Activated B cell treated with CpG ODN at 0.5 μM for 24 hours (primary cell): ENCODE measurements at regions not wholly inside any gene's neighbourhood (a gene's known extent, or its start where the extent isn't known, plus 50 kb on each side); places are given as distances from the start of the nearest gene placed in this dataset.

Source experiments
- ATAC-seq: fragments of 200-7000 bp; cut with Tn5 transposase; one replicate; pipeline ENCODE4 v1.10.0; 2021; ENCODE audit warnings: low read depth, mild to moderate bottlenecking, moderate library complexity
- CTCF ChIA-PET: fragments of 350-600 bp; sonication (Branson Sonifier 250); formaldehyde crosslinking; loops from one replicate; lab custom pipeline; 2021; ENCODE audit warnings: antibody characterized with exemption; lab: Charles Lee
- POLR2A ChIA-PET: fragments of 350-600 bp; sonication (Branson Sonifier 250); formaldehyde crosslinking; loops from one replicate; lab custom pipeline; 2021; ENCODE audit warnings: antibody characterized with exemption; lab: Charles Lee
- DNase-seq: peaks from one replicate; pipeline ENCODE4 v3.0.0; 2022
- H3K27ac Mint-ChIP-seq: one replicate; pipeline ENCODE4 v1.8.0; 2020; ENCODE audit warnings: mixed read lengths
- H3K27me3 Mint-ChIP-seq: one replicate; pipeline ENCODE4 v1.8.0; 2021; ENCODE audit warnings: mixed read lengths
- H3K36me3 Mint-ChIP-seq: one replicate; pipeline ENCODE4 v1.8.0; 2021; ENCODE audit warnings: low read depth, mixed read lengths
- H3K4me1 Mint-ChIP-seq: one replicate; pipeline ENCODE4 v1.8.0; 2021; ENCODE audit warnings: mixed read lengths
- H3K4me3 Mint-ChIP-seq: one replicate; pipeline ENCODE4 v1.8.0; 2020; ENCODE audit warnings: mild to moderate bottlenecking, mixed read lengths
- H3K9me3 Mint-ChIP-seq: one replicate; pipeline ENCODE4 v1.8.0; 2020; ENCODE audit warnings: mixed read lengths
- CTCF ChIP-seq: fragments of 200-600 bp; IDR thresholded peaks from one replicate; pipeline ENCODE4 v1.8.0; 2022; ENCODE audit warnings: antibody characterized with exemption, mild to moderate bottlenecking
- intact Hi-C: fragments of 100-400 bp; cut with micrococcal nuclease; formaldehyde crosslinking; loops from one replicate; pipeline ENCODE4 v1.15.1; 2024

DNA sequence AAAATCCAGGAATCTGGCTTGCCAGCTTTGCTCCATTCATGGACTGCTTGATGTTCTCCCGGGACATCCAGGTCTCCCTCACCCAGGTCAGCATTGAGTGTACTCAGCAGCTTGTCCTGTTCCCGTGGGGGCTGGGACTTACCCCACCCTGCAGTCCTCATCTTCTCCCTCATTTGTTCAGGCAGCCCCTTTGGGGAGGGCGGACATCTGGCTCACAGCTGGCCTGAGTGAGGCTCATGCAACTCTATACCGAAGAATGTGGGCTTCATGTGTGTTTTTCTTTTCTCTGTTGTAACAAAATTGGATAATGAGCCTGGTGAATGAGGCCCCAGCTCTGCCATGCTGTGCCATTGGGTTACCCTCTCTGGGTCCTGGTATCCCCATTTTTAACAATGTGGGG is 227.7 kb upstream of the TENM4 start:
- ChIA-PET CTCF (no interaction called here), POLR2A (no interaction called here)
- Mint-ChIP-seq H3K27ac (no peak overlapping the region), H3K9me3 (no peaks in the 10 kb centered on the region), H3K4me1 (no peaks in the 10 kb centered on the region), H3K36me3 (no peaks in the 10 kb centered on the region), H3K27me3 (no peaks in the 10 kb centered on the region), H3K4me3 (no peak overlapping the region)
- DNase-seq = no peak
- intact Hi-C loops = no loop called here
- no peak for TF ChIP-seq CTCF
- no peak for ATAC-seq

GRCh38 chr11:79667380-79667779 is 226.6 kb upstream of the TENM4 start:
- no peaks in the 10 kb centered on the region for H3K9me3 Mint-ChIP-seq
- POLR2A ChIA-PET = no interaction called here
- intact Hi-C loops = no loop called here

DNA sequence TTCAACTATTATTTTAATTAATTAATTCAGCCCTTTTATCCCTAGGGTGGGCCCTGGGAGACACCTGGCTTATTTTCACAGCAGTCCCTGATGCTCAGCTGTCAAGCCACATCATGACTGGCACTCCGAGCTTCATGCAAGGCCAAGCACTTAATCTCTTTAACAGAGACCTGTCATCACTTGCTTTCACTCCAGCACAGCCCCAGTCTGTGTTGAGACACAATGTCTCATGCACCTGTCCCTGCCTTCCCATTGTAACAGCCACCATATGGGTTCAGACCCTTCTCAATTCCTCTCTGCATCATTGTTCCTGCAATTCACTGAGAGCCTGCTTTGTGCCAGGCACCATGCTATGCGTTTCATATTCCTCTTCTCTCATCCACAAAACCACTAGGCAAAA is 222.2 kb upstream of the TENM4 start:
- no peak for DNase-seq
- Mint-ChIP-seq H3K4me3 (no peak overlapping the region), H3K36me3 (no peaks in the 10 kb centered on the region), H3K27me3 (no peaks in the 10 kb centered on the region), H3K4me1 (no peaks in the 10 kb centered on the region), H3K27ac (no peak overlapping the region), H3K9me3 (no peaks in the 10 kb centered on the region)
- no peak for ATAC-seq
- ChIA-PET CTCF (no interaction called here), POLR2A (no interaction called here)
- TF ChIP-seq CTCF = no peak
- intact Hi-C loops = no loop called here

More at GRCh38 chr11:79667380-79667779, 226.6 kb upstream of the TENM4 start:
- no peak for TF ChIP-seq CTCF
- DNase-seq = no peak
- no peak overlapping the region for H3K4me3 Mint-ChIP-seq
- no peaks in the 10 kb centered on the region for H3K27me3 Mint-ChIP-seq
- H3K4me1 Mint-ChIP-seq = no peaks in the 10 kb centered on the region
- no peak for ATAC-seq
- no peaks in the 10 kb centered on the region for H3K36me3 Mint-ChIP-seq
- H3K27ac Mint-ChIP-seq = no peak overlapping the region
- CTCF ChIA-PET = no interaction called here

DNA sequence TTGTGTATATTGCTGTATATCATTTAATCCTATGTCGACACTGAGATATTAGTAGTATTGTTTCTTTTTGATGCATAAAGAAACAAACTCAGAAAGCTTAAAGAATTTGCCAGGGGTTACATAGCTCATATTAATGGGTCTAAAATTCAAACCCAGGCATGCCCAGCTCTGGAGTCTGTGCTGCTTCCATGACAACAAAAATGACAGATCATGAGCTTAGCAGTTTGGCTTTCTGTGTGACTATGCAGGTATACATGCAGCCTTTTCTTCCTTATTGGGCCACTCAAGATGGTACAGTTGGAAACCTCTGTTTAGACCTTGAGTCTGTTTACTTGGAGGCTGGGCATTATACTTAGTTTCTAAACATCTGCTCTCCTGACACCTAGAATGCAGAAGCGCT is 220.5 kb upstream of the TENM4 start:
- POLR2A ChIA-PET = no interaction called here
- intact Hi-C loops = no loop called here
- H3K27ac Mint-ChIP-seq = no peak overlapping the region

DNA sequence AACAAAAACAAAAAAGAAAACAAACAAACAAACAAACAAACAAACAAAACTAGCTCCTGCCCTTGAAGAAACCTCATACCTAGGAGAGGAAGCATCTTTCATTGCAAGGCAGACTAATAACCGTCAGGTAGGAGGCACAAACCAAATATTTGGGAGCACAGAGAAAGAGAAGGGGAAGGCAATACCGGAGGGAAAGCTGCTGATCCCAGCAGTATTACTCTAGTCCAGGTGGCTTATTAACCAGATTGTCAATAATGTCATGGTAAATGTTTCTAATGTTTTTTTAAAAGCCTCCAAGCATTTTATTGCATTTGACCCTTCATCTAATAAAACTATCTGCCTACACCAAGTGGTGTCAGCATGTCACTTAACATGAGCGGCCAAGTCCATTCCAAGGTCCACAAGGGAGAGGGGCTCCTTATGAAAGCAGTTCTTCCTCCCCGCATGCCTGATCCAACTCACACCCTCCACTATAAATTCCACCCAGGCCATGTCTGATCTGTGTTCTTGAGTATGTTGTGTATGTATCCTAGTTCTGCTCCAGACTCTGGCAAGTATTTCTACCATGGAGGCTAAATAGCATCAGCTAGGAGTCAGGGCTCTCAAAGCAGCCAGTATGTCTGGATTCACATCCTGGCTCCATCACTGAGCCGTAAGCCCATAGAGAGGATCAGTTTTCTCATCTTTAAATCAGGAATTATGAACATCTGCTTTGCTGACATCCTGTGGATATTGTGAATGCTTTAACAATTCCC is 208.1 kb upstream of the TENM4 start:
- DNase-seq = no peak

More for the DNA sequence above, 220.5 kb upstream of the TENM4 start:
- no peaks in the 10 kb centered on the region for H3K9me3 Mint-ChIP-seq
- ATAC-seq = no peak
- no peak for DNase-seq
- no peaks in the 10 kb centered on the region for H3K36me3 Mint-ChIP-seq
- no peak for TF ChIP-seq CTCF
- no peaks in the 10 kb centered on the region for H3K4me1 Mint-ChIP-seq
- no peak overlapping the region for H3K4me3 Mint-ChIP-seq
- H3K27me3 Mint-ChIP-seq = no peaks in the 10 kb centered on the region
- CTCF ChIA-PET = no interaction called here

More for the DNA sequence above, 208.1 kb upstream of the TENM4 start:
- Mint-ChIP-seq H3K27ac (no peak overlapping the region), H3K4me3 (no peak overlapping the region), H3K36me3 (no peaks in the 10 kb centered on the region), H3K27me3 (no peaks in the 10 kb centered on the region), H3K4me1 (no peaks in the 10 kb centered on the region), H3K9me3 (peaks cover 6% of the 10 kb centered on the region)
- no peak for TF ChIP-seq CTCF
- intact Hi-C loops = no loop called here
- CTCF ChIA-PET = no interaction called here
- POLR2A ChIA-PET = no interaction called here
- no peak for ATAC-seq
